ENCODE measurements at regions not wholly inside any gene's neighbourhood (a gene's known extent, or its start where the extent isn't known, plus 50 kb on each side); places are given as distances from the start of the nearest gene placed in this dataset.

GRCh38 chr15:45834622-45835021, 199.8 kb downstream of the SQOR start (continued):
- TF ChIP-seq CHD7 (IDR thresholded peaks at IDR 0.05; ENCODE audit: insufficient replicate concordance, low read length) (no peak), SUZ12 (IDR thresholded peaks at IDR 0.05; ENCODE audit: low read length) (no peak), E2F6 (IDR thresholded peaks at IDR 0.05) (no peak), PHF8 (conservative IDR thresholded peaks at IDR 0.05; ENCODE audit: low read depth, low read length) (no peak), ATF2 (IDR thresholded peaks at IDR 0.05; ENCODE audit: low read length) (no peak), POLR2A (IDR thresholded peaks at IDR 0.05; ENCODE audit: control extremely low read depth in 1 of 2, low read depth in 2 of 2, low read length in 2 of 2) (no peak), RNF2 (IDR thresholded peaks at IDR 0.05; ENCODE audit: borderline replicate concordance, low read depth, low read length, missing control alignments, poor library complexity, severe bottlenecking) (no peak), EZH2 (IDR thresholded peaks at IDR 0.05; ENCODE audit: low read depth, low read length, severe bottlenecking) (no peak)

All from H1 (cell line).